HepG2 (cell line): ENCODE measurements at regions not wholly inside any gene's neighbourhood (a gene's known extent, or its start where the extent isn't known, plus 50 kb on each side); places are given as distances from the start of the nearest gene placed in this dataset.

Experiments used
- ATF7 ChIP-seq, 2 experiments: fragments of 450-650 bp in 1 of 2; sonication (generic) in 1 of 2; formaldehyde crosslinking in 1 of 2; IDR thresholded peaks; 2 replicates each; pipeline versions ENCODE4 v1.4.0 to v1.6.1; 2016 to 2020; ENCODE audit warnings: antibody characterized with exemption in 1 of 2, mild to moderate bottlenecking in 1 of 2, missing genetic modification reagents in 1 of 2
- DPF2 ChIP-seq: sonication (generic); formaldehyde crosslinking; IDR thresholded peaks from 2 replicates; pipeline ENCODE4 v1.4.0; 2020; ENCODE audit warnings: mild to moderate bottlenecking, low read depth, missing genetic modification reagents, borderline replicate concordance
- ESRRA ChIP-seq: sonication (generic); formaldehyde crosslinking; IDR thresholded peaks from 2 replicates; pipeline ENCODE4 v1.5.1; 2020; ENCODE audit warnings: mild to moderate bottlenecking, low read depth, missing genetic modification reagents
- GLI4 ChIP-seq: sonication (generic); formaldehyde crosslinking; IDR thresholded peaks from 2 replicates; pipeline ENCODE4 v1.5.1; 2020; ENCODE audit warnings: missing genetic modification reagents, mild to moderate bottlenecking, moderate library complexity, borderline replicate concordance
- HOXA7 ChIP-seq: sonication (generic); formaldehyde crosslinking; IDR thresholded peaks from 2 replicates; pipeline ENCODE4 v1.8.1; 2022; ENCODE audit warnings: mild to moderate bottlenecking, missing genetic modification reagents, moderate library complexity
- NBN ChIP-seq: fragments of 450-650 bp; conservative IDR thresholded peaks from 2 replicates; pipeline ENCODE4 v1.6.1; 2017
- SATB2 ChIP-seq: sonication (generic); formaldehyde crosslinking; IDR thresholded peaks from 2 replicates; pipeline ENCODE4 v1.5.0; 2020; ENCODE audit warnings: missing genetic modification reagents
- UBTF ChIP-seq: sonication (generic); formaldehyde crosslinking; IDR thresholded peaks from 2 replicates; pipeline ENCODE4 v1.4.0; 2020; ENCODE audit warnings: mild to moderate bottlenecking, missing genetic modification reagents
- ZNF556 ChIP-seq: sonication (generic); formaldehyde crosslinking; IDR thresholded peaks from 2 replicates; pipeline ENCODE4 v1.4.0; 2020; ENCODE audit warnings: mild to moderate bottlenecking, missing genetic modification reagents, borderline replicate concordance
- TF ChIP-seq, protein P1 (sequence below): conservative IDR thresholded peaks from 2 replicates; pipeline ENCODE4 v1.6.1; 2018; ENCODE audit warnings: missing genetic modification reagents
- TF ChIP-seq, protein P2 (sequence below), 2 experiments: fragments of 450-650 bp in 1 of 2; sonication (generic) in 1 of 2; formaldehyde crosslinking in 1 of 2; IDR thresholded peaks; 2 replicates each; pipeline versions ENCODE4 v1.6.1 to v1.8.0; 2016 to 2022; ENCODE audit warnings: antibody characterized with exemption in 1 of 2, mild to moderate bottlenecking in 1 of 2, missing genetic modification reagents in 1 of 2
- TF ChIP-seq, protein P3 (sequence below): sonication (generic); formaldehyde crosslinking; IDR thresholded peaks from 2 replicates; pipeline ENCODE4 v1.8.0; 2022; ENCODE audit warnings: mild to moderate bottlenecking, missing genetic modification reagents, moderate library complexity
- TF ChIP-seq, protein P4 (sequence below): sonication (generic); formaldehyde crosslinking; IDR thresholded peaks from 2 replicates; pipeline ENCODE4 v1.8.0; 2022; ENCODE audit warnings: missing genetic modification reagents, mild to moderate bottlenecking, moderate library complexity, borderline replicate concordance

DNA sequence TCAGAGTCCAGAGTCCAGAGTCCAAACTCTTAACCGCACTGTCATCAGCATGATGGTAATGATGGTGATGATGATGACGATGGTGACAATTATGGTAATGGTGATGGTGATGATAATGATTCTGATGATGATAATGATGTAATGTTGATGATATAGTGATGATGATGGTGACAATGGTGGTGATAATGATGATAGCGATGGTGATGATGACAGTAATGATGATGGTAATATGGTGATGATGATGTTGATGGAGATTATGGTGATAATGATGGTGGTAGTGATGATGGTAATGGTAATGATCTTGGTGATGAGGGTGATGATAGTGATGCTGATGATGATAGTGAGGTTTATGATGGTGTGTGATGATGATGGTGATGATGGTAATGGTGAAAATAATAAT lies 367.8 kb upstream of the CDH4 start (continued):
- TF ChIP-seq, protein P1, sequence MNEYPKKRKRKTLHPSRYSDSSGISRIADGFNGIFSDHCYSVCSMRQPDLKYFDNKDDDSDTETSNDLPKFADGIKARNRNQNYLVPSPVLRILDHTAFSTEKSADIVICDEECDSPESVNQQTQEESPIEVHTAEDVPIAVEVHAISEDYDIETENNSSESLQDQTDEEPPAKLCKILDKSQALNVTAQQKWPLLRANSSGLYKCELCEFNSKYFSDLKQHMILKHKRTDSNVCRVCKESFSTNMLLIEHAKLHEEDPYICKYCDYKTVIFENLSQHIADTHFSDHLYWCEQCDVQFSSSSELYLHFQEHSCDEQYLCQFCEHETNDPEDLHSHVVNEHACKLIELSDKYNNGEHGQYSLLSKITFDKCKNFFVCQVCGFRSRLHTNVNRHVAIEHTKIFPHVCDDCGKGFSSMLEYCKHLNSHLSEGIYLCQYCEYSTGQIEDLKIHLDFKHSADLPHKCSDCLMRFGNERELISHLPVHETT (CRISPR knock-in tag) = no peak
- TF ChIP-seq, protein P2, sequence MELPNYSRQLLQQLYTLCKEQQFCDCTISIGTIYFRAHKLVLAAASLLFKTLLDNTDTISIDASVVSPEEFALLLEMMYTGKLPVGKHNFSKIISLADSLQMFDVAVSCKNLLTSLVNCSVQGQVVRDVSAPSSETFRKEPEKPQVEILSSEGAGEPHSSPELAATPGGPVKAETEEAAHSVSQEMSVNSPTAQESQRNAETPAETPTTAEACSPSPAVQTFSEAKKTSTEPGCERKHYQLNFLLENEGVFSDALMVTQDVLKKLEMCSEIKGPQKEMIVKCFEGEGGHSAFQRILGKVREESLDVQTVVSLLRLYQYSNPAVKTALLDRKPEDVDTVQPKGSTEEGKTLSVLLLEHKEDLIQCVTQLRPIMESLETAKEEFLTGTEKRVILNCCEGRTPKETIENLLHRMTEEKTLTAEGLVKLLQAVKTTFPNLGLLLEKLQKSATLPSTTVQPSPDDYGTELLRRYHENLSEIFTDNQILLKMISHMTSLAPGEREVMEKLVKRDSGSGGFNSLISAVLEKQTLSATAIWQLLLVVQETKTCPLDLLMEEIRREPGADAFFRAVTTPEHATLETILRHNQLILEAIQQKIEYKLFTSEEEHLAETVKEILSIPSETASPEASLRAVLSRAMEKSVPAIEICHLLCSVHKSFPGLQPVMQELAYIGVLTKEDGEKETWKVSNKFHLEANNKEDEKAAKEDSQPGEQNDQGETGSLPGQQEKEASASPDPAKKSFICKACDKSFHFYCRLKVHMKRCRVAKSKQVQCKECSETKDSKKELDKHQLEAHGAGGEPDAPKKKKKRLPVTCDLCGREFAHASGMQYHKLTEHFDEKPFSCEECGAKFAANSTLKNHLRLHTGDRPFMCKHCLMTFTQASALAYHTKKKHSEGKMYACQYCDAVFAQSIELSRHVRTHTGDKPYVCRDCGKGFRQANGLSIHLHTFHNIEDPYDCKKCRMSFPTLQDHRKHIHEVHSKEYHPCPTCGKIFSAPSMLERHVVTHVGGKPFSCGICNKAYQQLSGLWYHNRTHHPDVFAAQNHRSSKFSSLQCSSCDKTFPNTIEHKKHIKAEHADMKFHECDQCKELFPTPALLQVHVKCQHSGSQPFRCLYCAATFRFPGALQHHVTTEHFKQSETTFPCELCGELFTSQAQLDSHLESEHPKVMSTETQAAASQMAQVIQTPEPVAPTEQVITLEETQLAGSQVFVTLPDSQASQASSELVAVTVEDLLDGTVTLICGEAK (IDR thresholded peaks at IDR 0.05) = 0 out of 2 replicates have a peak, but pooled peaks have one; percentile 15
- TF ChIP-seq, protein P2 (CRISPR knock-in tag; IDR thresholded peaks at IDR 0.05) = no peak
- no peak for TF ChIP-seq ESRRA (CRISPR knock-in tag)
- TF ChIP-seq DPF2 = no peak
- TF ChIP-seq, protein P3, sequence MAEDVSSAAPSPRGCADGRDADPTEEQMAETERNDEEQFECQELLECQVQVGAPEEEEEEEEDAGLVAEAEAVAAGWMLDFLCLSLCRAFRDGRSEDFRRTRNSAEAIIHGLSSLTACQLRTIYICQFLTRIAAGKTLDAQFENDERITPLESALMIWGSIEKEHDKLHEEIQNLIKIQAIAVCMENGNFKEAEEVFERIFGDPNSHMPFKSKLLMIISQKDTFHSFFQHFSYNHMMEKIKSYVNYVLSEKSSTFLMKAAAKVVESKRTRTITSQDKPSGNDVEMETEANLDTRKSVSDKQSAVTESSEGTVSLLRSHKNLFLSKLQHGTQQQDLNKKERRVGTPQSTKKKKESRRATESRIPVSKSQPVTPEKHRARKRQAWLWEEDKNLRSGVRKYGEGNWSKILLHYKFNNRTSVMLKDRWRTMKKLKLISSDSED = no peak
- TF ChIP-seq, protein P4, sequence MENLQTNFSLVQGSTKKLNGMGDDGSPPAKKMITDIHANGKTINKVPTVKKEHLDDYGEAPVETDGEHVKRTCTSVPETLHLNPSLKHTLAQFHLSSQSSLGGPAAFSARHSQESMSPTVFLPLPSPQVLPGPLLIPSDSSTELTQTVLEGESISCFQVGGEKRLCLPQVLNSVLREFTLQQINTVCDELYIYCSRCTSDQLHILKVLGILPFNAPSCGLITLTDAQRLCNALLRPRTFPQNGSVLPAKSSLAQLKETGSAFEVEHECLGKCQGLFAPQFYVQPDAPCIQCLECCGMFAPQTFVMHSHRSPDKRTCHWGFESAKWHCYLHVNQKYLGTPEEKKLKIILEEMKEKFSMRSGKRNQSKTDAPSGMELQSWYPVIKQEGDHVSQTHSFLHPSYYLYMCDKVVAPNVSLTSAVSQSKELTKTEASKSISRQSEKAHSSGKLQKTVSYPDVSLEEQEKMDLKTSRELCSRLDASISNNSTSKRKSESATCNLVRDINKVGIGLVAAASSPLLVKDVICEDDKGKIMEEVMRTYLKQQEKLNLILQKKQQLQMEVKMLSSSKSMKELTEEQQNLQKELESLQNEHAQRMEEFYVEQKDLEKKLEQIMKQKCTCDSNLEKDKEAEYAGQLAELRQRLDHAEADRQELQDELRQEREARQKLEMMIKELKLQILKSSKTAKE = no peak
- TF ChIP-seq SATB2 (CRISPR knock-in tag) = no peak
- no peak for TF ChIP-seq HOXA7
- no peak for TF ChIP-seq UBTF (CRISPR knock-in tag)
- TF ChIP-seq NBN = peak; percentile 95; the same call in 1 of the 2 replicates
- peak; percentile 97 for TF ChIP-seq ATF7 (IDR thresholded peaks at IDR 0.05)
- no peak for TF ChIP-seq ATF7 (CRISPR knock-in tag; IDR thresholded peaks at IDR 0.05)
- no peak for TF ChIP-seq GLI4 (CRISPR knock-in tag)
- no peak for TF ChIP-seq ZNF556 (CRISPR knock-in tag)
